GM18517 (cell line): ENCODE measurements at regions not wholly inside any gene's neighbourhood (a gene's known extent, or its start where the extent isn't known, plus 50 kb on each side); places are given as distances from the start of the nearest gene placed in this dataset.
"Not testable (repeated sequence)": the region's sequence is repeated elsewhere in the genome, so short reads cannot be mapped to it uniquely, and the experiment has no call there.

ENCODE experiments used
- ATAC-seq: cut with Tn5 transposase; IDR thresholded peaks from one replicate; pipeline ENCODE4 v1.9.1; 2021; ENCODE audit warnings: mild to moderate bottlenecking, moderate library complexity; ENCODE audit not compliant: unreplicated experiment

DNA sequence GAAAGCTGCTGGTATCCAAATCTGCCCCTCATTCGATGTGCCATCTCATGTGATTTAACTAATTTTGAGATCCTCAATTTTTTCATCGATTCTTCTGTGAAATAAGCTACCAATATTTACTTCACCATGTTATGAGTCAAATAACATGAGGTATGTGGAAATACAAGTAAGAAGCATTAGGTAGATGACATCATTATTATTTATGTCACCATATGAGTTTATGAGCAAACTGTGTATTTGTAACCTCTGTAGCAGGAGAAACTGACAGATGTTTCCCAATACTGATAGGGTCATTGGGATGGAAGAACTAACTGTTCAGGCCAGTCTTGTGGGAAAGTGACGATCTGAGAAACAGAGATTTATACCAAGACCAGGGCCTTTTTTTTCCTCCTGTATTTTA lies 229.4 kb upstream of the GOT2 start:
- no peak for ATAC-seq

DNA sequence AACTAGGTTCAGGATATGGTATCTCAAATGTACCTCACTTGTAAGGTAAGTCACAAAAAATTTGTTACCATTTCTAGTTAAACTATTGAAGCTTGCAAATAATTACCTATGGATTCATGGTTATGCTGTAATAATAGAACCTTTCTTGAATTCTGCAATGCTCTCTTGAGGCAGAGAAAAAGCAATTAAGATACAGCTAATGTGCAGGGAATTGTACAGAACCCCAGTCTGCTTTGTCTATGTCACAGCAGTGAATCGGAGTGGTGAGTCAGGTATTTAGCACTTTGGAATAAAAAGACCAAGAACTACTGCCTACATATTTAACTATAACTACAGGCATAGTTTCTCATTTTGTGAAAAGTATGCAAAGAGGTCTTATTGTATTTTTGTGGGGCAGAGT lies 228.7 kb upstream of the GOT2 start:
- no peak for ATAC-seq

DNA sequence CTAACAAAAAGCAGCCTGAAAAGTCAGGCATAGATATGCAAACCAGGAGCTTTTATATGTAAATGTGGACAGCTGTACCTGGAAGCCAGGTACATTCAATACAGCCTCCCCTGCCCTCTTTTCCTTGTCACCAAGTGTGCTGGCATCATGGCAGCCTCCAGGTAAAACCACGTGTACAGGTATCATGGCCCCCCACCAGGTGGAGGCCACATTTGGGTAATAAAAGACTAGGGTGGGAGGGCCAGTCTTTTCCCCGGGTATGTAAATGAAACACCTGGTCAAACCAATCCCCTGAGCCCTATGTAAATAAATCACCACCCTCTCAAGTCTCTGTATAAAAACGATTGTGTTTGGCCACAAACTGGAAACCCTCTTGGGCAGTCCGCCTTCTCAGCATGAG lies 226.4 kb upstream of the GOT2 start:
- no peak for ATAC-seq

DNA sequence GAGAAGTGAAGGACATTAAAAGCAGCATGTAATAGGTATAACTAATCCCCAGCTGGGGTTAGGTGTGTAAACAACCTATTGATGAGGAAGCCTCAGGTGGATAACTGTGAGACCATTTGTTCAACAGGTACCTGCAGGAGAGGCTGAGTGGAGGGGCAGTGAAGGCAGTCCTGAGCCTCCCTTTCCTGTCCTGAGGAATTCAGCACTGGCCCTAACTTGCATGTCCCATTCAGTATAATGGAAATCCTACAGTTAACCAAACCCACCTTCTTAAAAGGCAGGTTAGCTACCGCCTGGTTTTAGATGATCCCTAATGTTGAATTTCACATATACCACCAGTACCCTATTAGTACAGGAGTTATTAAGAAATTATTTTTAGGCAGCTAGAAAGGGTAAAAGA lies 225.9 kb upstream of the GOT2 start:
- ATAC-seq, result no peak

DNA sequence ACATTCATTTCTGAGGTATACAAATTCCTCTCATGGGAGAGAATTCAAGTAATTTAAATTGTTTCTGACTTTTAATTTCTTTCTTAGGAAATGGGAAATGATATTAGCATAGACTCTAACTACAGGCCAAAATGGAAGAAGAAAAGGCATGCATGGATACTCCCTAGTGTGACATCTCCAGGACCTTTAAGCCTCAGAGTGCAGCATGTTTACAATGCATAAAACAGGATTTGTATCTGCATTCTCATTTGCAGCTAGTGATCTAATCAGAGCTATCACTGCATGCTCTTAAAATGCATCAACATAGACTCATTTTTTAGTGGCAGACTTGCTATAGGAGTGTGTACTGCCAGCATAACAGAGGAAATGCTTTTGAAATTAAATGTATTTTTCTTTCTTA lies 224.6 kb upstream of the GOT2 start:
- no peak for ATAC-seq

DNA sequence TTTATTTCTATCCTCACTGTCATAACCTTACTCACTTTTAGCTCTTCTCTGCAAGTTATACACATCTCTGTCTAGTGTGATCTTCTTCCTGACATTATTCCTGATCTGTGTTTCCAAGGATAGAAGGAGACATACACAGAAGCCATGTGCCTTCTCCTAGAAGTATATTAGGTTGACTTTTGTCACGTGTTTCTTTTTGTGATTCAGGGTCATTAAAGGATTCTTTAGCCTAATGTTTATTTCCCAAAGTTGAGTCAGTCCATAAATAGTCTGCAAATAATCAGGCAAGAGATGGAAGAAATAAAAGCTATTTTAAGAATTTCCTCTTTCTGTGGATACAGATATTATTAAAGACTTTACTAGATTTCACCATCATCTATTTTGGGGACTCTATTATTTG lies 214.1 kb upstream of the GOT2 start:
- no peak for ATAC-seq

DNA sequence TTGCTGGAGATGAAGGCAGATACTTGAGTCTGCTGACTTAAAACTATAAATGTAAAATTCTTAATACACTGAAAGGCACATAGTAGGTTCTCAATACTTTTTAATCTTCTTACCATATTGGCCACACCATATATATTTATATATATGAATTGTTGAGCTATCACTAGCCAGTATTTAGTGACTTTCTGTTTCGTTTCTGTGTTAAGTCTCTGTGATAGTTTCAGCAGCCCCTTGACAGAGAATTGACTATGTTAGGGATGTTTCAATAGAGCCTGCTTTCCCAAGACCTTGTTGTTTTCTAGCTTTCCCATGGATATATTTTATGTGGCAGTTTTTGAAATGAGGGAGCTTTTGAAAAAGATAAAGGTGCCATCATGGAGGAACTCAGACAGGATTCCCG lies 206.5 kb upstream of the GOT2 start:
- no peak for ATAC-seq

GRCh38 chr16:58938811-58939210 lies 204.7 kb upstream of the GOT2 start:
- no peak for ATAC-seq

GRCh38 chr16:58937661-58938060 lies 203.5 kb upstream of the GOT2 start:
- no peak for ATAC-seq

DNA sequence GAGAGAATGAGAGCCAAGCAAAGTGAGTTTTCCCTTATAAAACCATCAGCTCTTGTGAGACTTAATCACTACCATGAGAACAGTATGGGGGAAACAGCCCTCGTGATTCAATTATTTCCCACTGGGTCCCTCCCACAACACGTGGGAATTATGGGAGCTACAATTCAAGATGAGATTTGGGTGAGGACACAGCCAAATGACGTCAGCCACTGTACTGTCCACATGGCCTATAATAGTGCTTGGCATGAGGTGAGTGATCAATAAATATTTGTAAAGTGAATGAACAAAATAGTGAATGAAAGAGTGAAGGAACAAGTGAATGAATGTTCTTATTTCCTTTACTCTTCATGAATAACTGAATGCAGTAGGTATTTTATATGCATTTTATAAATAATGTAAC lies 199.1 kb upstream of the GOT2 start:
- no peak for ATAC-seq

DNA sequence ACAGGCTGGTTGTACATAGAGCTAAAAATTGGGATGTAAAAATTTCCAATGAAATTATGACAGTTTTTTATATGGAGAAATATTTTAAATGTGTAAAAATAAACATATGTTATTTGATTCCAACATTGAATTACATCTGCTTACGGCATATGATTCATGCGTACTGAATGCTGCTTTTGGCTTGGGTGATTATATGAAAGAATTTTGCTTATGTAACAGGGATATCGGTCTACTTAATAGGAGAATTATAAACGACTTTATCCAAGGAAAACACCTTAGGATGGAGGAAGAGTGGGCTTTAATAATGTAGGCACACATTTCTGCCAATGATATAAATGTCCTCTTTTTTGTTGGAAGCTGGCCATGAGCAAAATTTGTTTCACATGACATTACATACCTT lies 197.3 kb upstream of the GOT2 start:
- no peak for ATAC-seq

- ATAC-seq, result no peak
Observed at GRCh38 chr16:58923094-58923493, 189.0 kb upstream of the GOT2 start.

DNA sequence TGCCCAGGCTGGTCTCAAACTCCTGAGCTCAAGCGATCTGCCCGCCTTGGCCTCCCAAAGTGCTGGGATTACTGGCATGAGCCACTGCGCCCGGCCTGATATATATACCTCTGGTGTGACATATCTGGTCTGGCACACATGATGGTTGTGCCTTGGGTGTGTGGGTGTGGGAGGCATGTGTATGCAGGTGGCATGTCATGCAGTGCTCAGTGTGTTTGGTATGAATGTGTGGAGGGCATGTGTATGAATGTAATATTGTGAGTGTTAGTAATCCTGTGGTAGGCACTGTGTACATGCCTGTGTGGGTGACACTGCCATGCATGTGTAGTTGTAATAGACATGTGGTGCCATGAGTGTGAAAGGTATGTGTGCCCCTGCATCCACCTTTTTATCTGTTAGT lies 179.3 kb upstream of the GOT2 start:
- ATAC-seq, result no peak

DNA sequence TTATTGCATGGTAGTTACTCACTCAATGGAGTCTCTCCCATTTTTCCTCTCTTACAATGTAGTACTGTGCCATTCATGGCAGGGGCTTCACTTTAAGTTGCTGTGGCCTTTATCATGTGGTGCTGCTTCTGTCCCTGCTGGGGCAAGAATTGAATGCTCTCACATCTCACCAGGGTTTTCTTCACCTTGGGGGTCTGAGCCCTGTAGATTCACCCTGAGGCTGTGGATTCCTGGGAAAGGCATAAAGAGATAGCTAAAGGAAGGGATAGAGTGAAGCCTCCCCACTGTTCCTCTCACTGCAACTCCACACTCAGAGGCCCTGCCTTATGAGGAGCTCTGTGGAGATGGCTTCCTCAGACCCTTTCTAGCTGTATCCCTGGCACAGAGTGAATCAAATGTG lies 178.5 kb upstream of the GOT2 start:
- no peak for ATAC-seq

- ATAC-seq, result no peak
Observed at GRCh38 chr16:58906981-58907715, 173.0 kb upstream of the GOT2 start.

DNA sequence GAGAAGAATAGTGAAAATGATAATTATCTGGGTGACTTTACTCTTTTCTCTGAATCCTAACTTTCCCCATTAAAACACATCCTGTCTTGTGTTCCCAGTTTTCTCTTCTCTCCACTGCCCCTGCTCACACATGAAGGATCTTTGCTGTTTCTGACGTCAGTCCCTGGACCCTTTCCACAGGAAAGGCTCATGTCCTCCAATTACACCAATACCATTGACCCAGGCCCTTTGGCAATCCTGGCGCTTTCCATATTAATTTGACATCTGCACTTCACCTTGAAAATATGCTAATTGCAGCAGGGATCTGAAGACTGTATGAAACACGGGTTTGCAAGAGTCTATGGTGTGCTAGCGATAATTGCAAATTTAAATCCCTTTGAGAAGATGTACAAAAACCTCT lies 170.2 kb upstream of the GOT2 start:
- ATAC-seq, result no peak

DNA sequence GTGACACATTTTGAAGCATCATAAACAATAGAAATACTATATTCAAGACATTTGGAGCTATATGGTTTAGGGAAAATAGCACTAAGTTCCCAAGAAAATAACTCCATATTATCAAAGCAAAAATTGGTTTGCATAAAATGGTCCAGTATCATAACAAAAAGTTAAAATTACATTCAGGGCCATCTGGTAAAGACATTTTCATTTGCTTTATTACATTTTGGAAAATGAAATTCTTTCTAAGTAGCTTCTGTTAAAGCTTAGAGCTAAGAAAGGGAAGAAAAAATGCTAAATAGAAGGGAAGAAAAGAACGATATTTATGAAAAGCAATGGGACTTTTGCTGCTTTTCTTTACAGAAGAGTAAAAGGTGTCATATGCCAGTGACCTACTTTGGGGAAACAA lies 155.4 kb upstream of the GOT2 start:
- ATAC-seq, result no peak

DNA sequence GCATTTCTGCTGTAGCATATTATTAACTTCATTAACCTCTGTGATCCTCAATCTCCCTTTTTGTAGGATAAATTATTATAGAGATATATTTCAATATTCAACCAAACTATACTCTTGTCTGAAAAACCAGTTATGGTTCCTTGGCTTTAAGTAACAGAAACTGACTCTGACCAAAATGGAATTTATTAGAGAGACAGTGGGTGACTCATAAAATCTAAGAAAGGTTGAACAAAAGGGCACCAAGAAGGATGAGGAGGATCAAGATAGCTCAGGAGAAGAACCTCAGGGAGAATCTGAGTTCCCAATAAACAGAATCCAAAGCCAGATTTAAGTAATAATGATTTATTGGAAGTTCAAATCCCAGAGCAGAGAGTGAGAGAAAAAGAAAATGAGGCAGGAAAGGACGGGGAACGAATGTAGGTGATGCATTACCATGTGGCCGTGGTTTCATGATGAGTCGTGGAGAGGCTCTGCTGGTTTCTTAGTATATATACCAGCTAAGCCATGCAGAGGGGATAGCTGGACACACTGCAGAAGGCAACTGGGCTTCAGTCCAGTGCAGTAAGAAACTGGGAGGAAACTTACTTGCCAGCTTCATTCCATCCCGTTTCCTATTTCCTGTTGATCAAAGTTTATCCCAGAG lies 151.5 kb upstream of the GOT2 start:
- peak; percentile 58 for ATAC-seq

DNA sequence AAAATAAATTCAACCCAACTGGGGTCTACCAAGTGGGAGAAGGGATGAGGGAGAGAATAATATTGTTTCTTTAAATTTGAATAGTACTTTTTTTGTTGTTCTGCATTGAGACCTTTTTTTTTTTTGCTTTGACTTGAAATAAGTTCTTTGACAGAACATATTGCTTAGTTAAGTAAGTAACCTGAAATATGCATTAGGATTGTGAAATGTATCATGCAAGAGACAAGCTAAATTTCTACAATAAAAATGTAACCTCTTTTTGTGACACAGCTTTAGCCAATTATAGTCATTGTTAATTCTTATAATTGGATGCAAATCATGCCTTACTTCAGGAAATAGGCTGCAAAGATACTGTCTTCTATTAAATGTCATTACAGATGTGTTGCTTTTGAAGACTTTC lies 150.0 kb upstream of the GOT2 start:
- no peak for ATAC-seq

DNA sequence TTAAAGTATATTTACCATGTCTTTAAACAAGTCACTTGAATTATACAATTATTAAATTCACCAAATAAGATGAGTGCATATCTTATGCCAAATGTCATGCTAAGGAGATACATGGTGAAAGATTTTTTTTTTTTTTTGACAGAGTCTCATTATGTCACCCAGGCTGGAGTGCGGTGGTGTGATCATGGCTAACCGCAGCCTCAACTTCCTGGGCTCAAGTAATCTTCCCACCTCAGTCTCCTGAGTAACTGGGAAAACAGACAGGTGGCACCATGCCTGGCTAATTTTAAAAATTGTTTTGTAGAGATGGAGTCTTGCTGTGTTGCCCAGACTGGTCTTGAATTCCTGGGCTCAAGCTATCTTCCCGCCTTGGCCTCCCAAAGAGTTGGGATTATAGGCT lies 149.0 kb upstream of the GOT2 start:
- ATAC-seq, result no peak

- peak; percentile 96 for ATAC-seq
Observed at GRCh38 chr16:58882292-58882691, 148.2 kb upstream of the GOT2 start.

GRCh38 chr16:58878641-58879040 lies 144.5 kb upstream of the GOT2 start:
- ATAC-seq, result not testable (repeated sequence)

- no peak for ATAC-seq
Observed at GRCh38 chr16:58866935-58867334, 132.8 kb upstream of the GOT2 start.
